ENCODE measurements at regions not wholly inside any gene's neighbourhood (a gene's known extent, or its start where the extent isn't known, plus 50 kb on each side); places are given as distances from the start of the nearest gene placed in this dataset.

DNA sequence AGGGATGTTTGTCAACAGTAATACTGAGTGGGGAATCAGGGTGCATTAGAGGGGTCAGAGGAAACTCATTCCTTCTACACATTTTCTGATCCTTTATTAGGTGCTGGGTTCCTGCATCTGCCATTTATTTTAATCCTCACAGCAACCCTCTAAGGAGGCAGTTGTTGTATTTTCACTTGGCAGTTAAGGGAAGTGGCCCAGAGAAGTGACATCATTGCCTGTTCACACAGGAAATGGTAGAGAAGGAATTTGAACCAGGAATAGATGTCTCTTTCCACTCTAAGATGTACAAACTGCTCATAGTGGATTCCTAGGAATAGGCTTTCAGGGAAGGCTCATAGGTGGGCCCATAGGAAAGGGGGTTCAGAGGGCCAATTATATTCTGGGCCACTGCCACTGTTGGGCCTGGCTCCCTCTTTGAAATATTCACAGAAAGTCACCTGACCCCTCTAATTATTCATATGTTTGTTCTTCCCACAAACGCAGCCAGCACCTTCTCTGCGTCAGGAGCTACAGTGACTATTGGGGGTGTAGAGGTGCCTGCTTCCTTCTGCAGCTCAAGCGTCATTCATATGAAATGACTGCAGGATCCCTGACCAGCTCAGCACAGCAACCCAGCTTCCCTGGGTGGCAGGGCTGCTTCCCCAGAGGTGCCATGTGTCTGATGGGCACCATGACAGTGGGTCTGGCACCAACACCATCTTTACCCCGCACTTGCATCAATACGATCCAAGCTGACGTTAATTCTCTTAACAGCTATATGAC lies 163.9 kb upstream of the SMAD3 start:
- DNase-seq (ENCODE audit: low spot score): no peak

DNA sequence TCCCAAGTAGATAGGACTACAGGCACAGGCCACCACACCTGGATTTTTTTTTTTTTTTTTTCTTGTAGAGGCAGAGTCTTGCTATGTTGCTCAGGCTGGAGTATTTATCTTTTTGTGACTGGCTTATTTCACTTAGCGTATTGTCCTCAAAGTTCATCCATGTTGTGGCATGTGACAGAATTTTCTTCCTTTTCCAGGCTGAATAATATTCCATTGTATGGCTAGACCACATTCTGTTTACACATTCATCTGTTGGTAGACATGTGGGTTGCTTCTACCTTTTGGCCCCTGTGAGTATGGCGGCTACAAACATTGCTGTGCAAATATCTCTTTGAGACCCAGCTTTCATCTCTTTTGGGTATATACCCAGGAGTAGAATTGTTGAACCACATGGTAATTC lies 160.2 kb upstream of the SMAD3 start:
- no peak for DNase-seq (ENCODE audit: low spot score)

DNA sequence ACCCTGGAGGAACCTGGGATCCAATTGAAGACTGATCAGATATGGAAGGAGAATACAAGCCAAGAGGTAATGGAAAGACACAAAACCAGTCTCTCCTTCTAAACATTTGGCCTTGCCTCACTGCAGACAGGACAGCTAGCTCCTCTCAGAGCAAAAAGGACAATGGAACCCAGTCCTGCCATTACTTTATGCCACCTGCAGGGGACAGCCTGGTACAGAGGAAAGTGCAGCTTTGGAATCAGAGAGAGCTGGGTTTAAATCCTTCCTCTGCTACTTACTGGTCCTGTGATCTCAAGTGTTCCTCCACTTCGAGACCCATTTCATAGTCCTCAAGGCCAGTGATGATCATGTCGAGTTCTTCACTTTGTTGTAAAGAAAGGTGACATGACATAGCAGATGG lies 159.4 kb upstream of the SMAD3 start:
- no peak for DNase-seq (ENCODE audit: low spot score)

DNA sequence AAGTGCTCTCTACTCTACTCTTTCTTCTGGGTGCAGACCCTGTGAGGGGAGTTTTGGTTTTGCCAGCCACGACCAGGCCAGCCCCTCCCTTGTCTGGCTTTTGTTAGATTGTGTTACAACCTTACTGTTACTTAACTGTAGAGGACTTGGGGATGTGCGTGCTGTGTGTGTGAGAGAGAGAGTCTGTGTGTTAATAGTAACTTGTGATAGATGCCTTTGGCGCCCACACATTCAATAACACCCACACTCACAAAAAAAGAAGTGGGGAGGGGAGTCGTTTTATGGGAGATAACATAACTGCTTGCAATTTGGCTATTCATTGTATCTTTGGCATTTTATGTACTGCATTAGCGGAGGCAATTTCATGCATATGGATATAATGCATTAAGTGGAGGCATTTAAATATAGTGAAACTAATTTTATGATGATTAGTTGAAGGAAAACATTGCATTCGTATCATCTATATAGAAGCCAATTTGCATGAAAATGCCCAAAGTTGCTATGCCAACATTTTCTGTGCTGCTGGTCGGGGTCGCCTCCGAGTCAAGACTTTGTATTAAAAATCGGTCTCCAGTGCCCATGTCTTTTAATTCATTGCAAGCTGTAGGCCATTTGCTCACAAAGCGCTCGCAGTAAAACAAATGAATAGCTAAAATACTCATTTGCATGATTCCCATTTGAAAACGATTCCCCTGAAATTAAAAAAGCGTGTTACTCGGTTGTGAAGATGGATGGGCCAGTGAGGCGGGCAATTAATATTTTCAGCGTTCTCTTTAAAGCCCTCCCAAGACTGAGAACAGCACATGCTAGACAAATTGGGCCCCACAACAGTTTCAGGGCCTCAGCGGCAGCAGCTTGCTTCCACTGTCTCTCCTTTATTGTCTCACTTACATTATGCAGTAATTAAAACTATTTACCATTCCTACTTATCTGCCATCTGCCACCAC lies 158.5 kb upstream of the SMAD3 start:
- DNase-seq (ENCODE audit: low spot score): no peak

DNA sequence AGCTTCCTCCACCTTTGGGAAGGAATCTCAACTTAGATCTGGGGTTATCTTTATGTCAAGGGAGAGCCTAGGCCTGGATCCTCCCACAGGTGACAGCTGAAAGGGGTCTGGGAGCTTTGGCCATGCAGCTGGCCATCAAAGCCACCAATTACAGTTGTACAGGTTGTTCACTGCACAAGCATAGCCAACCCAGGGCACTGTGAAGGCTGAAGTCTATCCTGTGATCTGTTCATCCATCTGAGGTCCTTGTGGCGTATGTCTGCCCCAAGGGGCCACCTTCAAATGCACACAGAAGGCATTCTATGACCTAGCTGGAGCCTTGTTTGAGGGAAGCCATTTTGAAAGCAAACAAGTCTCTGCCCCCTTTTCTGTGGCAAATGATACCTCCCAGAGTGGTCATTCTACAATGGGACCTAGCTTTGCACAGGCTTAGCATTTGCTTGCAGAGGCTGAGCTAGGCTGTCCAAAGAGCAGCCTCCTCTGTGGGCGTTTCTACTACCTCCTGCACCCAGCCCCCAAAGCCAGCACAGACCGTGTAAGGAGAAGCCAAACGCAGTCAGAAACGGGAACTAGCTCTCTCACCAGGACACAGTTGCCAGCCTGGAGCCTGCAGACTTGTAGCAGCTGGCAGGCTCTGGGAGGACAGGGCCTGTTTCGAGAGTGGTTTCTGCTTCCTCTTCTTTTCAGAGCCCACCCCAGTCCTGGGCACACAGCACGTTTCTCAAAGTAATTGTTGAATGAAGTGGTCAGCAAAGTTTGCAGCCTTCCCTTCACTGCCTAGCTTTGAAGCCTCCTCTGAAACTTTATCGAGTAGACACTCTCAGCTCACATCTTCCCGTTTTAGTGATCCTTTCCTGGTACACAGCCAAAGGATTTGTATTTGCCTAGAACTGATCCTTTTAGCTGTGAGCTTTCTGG lies 157.3 kb upstream of the SMAD3 start:
- peak; percentile 97 for DNase-seq (ENCODE audit: low spot score)

DNA sequence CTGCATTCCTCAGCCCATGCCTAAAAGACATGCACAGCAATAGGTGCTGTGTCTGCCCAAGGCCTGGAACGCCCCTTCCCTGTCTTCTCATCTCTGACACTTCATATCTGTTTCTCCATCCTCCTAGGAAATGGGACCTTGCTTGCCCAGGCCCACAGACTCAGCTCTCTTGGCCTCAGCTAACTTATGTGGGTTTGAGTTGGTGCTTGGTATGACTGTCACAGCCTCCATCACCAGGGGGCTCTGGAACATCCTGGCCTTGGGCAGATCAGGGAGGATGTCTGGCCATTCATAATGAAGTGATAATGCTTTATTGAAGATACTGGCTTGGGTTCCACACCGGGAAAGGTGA lies 156.7 kb upstream of the SMAD3 start:
- no peak for DNase-seq (ENCODE audit: low spot score)

DNA sequence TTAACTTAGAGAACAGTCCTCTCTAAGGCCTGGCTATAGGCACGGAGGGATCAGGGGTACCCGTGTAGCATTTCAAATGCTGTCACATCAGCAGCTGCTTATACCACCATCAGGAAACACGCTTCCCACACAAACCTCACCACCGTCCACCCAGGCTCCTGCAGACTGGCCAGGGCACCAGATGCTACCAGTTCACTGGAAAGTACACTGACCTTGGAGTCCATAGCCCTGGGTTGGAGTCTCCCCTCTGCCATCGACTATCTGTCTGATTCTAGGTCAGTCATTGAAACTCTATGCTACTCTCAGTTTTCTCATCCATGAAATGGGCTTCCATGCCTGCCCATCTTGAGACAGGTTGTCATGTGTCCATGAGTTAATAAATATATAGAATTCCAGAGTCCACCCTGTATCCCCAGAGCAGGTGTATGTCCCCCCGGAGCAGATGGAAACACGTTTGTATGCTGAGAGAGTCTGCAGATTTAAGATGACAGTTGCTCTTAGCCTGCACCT lies 156.0 kb upstream of the SMAD3 start:
- DNase-seq (ENCODE audit: low spot score): no peak

DNA sequence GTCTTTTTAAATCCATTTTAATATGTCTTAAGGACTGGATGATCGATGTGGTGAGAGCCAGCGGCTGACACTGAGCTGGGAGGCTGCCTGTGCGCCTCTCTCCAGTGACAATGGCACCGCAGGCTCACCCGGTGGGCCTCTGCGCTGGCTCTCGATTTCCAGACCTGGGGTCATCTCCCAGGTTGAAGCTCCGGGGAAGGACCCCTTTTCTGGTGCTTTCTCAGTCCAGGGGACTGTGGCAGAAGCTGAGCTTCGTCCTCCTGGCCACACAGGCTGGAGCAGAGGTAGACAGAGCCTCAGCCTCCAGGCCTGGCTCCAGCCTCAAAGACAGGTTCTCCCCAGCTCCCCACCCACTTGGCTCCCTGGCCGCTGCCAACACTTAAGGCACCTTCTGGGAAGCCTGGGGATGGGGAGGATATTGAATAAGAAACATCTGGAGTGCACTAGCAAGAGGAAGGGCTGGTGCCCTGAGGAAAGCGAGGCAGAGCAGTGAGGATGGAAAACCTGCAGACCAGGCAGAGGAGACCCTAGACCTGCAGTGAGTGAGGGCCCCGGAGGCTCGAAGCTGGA lies 154.2 kb upstream of the SMAD3 start:
- DNase-seq (ENCODE audit: low spot score): peak; percentile 29

DNA sequence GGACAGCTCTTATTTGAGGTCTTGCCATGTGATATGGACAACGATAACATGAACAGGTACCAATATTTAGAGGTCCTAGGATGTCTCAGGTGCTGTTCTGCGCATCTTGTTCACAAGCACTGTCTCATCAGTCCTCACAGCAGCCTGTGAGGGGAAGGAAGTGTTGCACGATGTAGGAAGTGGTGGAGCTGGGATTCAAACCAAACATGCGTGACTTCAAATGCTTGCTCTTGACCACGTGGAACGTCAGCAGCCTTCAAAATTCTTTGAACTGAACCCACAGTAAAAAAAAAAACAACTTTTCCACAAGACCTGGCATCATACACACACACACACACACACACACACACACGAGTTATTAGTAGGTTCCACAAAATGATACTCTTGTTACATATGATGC lies 153.4 kb upstream of the SMAD3 start:
- no peak for DNase-seq (ENCODE audit: low spot score)

DNA sequence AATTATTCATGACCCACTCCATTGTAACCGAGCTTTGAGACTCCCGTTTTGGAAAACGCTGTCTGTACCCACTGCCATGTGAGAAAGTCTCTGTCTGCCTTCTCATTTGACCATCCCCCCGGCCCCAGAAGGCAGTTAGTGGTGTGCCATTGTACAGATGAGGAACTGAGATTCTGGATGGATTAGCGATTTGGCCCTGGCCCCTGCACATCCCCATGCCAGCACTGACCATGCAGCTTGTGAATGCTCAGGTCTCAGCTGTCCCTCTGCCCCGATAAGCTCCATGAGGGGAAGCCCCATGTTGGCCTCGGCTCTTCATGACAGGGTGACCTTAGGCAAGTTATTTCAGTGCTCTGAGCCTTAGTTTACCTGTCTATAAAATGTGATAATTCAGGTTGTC lies 153.0 kb upstream of the SMAD3 start:
- no peak for DNase-seq (ENCODE audit: low spot score)

DNA sequence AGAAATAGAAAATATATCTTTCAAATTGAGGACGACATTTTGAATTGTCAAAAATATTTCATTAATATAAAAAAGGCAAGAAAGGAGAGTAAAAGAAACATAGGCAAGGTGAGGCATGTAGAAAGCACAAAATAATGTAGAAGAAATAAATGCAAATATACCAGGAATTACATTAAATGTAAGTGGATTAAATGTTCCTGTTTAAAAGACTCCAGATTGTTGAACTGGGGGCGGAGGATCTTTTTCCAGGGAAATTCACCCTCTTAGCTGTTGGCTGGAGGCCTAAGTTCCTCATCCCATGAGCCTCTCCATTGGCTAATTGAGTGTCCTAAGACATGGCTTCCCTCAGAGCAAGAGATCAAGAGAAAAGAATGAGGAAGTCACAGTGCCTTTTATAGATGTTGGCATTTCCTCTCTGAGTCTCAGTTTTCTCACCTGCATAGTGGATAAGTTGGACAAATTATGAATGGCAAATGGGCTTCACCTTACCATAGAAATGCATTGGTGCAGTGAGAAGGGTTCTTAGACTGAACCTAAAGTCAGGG lies 147.4 kb upstream of the SMAD3 start:
- DNase-seq (ENCODE audit: low spot score): no peak

DNA sequence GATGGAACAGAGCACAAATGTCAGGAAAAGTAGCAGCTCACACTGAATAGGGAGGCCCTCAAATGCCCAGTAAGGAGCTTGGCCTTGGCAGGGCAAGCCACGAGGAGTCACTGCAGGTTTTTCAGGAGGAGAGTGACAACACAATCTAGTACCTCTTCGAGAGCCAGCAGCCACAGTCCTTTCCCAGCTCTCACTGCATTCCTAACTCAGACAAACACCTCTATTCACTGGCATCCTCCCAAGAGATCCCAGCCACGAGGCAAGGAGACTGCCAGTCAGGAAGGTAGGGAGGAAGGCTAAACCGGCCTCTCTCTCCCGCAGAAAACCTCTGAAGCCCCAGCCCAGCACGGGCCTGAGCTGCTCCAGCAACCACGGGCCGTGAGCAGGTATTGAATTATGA lies 146.0 kb upstream of the SMAD3 start:
- DNase-seq (ENCODE audit: low spot score): no peak

DNA sequence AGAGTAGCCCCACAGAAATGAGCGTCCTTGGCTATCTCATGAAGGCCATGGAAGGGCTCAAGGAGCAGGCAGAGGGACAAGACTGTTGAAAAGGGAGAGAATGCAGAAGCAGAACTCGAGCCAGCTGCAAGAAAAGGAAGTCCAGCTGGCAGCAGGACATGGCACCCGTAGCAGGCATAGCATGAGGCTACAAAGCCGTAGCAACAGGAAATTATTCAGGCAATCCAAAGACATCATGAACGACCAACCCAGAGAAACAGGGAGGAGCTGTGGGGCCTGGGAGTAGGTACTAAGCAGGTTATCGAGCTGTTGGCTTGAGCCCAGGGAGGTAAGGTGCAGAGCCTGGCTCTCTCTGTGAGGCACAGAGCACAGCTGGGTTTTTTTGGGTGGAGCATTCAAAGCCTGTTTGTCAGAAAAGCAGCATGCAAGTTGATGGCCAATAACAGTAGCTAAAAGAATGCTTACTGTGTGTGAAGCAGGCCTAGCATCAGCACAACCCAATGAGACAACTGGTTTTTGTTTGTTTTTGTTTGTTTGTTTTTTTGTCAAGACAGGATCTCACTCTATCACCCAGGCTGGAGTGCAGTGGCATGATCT lies 144.0 kb upstream of the SMAD3 start:
- no peak for DNase-seq (ENCODE audit: low spot score)

DNA sequence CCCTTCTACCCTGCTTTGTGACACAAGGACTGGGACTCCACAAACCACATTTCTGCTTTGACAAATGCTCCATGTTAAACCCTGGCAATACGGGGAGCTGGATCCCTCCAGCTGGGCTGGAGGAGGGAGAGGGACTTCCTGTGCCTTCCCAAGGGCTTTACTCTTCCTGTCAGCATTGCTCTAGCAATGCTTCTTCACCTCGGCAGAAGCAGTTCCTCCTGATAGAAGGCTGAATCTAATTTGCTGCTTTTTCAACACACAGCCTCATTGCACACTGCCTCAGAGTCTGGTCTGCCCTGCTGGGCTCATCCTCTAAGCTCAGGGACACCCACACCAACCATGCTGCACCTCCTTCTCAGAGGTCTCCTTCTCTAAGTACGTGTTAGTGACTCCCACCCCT lies 142.8 kb upstream of the SMAD3 start:
- no peak for DNase-seq (ENCODE audit: low spot score)

DNA sequence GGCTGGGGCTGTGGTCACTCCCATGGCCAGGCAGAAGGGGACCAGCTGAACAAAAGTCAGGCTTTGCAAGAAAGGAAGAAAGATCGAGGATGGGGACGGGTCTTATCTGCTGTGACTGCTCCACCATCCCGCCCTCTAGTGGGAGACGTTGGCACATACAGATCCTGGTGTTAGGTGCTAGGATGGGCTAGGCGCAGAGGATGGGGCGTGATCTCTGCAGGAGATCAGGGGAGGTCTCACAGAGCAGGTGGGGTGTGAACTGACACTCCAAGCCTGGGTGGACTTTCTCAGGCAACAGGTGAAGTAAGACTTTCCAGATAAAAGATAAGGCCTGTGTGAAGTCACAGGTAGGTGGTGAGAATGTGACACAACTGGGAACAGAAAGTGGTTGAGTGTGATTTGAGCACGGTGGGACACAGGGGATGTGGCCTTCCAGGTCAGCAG lies 141.9 kb upstream of the SMAD3 start:
- no peak for DNase-seq (ENCODE audit: low spot score)

DNA sequence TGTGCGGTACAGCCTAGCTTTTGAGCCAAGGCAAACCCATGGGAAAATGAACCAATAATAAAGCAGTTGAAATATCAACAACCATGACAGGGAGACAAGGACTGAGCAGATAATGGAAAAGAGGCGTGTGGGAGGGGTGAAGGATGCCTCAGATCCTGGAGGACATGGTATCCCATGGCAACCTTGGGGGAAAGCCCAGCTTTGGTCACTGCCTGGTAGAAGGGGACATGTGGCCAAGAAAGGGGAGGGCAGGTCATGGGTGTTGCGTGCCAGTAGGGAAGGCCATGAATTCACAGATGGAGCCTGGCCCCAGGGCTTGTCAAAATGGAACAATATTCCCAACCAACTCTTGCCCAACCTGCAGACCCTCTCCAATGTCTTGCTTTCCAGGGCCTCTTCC lies 140.5 kb upstream of the SMAD3 start:
- no peak for DNase-seq (ENCODE audit: low spot score)

DNA sequence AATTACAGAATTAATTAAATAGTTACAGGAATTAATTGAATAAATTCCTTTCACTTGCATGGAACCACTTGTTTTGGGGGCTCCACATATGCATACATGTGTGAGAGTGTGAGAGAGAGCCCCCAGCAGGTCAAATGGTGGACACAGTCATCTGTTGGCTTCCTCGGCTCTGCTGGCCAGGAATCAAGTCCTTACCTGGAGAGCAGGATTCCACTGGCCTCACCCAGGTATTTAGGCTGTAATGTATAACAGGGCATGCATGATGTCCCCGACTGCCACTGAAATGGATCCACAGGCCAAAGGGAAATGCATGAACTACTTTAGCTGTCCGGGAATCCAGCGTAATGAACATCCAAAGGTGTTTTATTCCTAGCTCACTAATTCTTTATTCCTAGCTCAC lies 139.7 kb upstream of the SMAD3 start:
- DNase-seq (ENCODE audit: low spot score): no peak

DNA sequence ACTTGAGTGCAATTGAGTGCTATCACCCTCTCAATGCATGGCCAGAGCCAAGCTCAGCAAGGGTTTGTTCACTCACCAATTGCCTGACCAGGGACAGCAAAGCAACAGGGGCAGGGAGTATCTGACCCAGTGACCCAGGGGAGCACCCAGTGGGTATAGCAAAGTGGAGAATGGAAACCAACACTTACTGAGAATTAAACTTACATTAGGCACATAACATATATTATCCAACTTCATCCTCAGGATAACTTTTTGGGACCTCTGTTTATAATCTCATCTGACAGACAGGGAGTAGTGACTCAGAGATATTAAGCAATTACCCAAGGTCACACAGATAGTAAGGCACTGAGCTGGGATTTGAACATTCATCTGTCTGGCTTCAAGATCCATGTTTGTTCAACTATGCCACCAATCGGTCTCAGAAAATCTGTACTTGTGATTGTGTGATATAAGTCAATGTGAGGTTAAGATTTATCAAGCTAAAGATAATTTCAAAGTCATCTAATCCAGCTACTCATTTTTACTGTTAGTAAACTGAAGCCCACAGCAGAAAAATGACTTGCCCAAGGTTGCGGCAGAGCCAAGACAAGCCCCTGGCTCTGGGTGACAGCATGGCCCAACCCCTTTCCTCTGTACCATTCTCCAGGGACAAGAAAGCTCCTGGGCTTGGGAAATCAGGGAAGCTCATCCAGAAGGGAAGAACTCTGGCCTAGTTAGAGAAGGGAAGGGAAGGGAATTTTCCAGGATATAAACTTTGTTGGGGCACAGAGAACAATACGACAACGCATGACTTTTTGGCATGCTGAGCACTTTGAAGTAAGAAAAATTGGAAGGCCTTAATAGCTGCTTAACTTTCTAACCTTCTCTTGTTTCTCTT lies 138.0 kb upstream of the SMAD3 start:
- DNase-seq (ENCODE audit: low spot score): peak; percentile 90

DNA sequence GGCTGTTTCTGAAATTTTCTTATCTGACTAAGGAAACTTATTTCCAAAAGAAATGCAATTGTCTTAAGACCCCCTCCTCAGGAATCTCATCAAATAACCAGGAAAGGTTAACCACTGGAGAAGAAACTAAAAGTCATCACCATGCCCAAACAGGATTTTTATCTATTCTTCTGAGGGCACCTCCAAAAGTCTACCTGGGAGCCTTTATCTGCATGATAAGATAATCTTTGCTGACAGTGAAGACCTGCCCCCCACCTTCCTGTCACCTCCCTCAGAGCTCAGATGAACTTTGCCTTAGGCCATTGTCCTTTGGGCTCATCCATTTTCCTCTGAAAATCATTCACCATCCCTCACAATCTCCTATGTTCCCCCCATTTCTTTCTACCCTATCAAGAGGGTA lies 137.3 kb upstream of the SMAD3 start:
- DNase-seq (ENCODE audit: low spot score): no peak

DNA sequence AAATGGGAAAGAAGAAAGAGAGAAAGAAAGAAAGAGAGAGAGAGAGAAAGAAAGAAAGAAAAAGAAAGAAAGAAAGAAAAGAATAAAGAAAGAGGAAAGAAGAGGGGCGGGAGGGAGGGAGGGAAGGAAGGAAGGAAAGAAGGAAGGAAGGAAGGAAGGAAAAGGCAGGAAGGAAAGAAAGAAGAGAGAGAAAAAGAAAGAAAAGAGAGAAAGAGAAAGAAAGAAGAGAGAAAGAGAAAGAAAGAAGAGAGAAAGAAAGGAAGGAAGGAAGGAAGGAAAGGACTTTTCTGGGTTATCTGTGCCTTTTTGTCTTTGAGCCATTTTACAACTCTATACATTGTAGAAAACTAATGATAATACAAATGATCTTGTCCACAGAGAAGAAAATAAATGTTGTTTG lies 136.6 kb upstream of the SMAD3 start:
- no peak for DNase-seq (ENCODE audit: low spot score)

Measured in umbilical cord (tissue), 1 donor.